ENCODE measurements at regions not wholly inside any gene's neighbourhood (a gene's known extent, or its start where the extent isn't known, plus 50 kb on each side); places are given as distances from the start of the nearest gene placed in this dataset.
"Not testable (repeated sequence)": the region's sequence is repeated elsewhere in the genome, so short reads cannot be mapped to it uniquely, and the experiment has no call there.

- Mint-ChIP-seq H3K4me1 (ENCODE audit: low read depth in 2 of 2) (no peaks in the 10 kb centered on the region), H3K27ac (no peak overlapping the region), H3K27me3 (peaks cover 5 to 34% of the 10 kb centered on the region in 2 donors), H3K36me3 (ENCODE audit: insufficient read depth) (no peaks in the 10 kb centered on the region), H3K4me3 (no peak overlapping the region), H3K9me3 (no peaks in the 10 kb centered on the region)
- no peak for DNase-seq
- ATAC-seq (replicated peaks) = no peak
Observed at GRCh38 chr10:5576780-5577624, 52.2 kb downstream of the CALML3 start.

- not testable (repeated sequence) for H3K4me3 Mint-ChIP-seq; H3K27ac Mint-ChIP-seq; H3K36me3 Mint-ChIP-seq (ENCODE audit: insufficient read depth); ATAC-seq (replicated peaks); H3K4me1 Mint-ChIP-seq (ENCODE audit: low read depth in 2 of 2); DNase-seq; H3K9me3 Mint-ChIP-seq
- H3K27me3 Mint-ChIP-seq = peaks cover 14 to 37% of the 10 kb centered on the region in 2 donors
Observed at GRCh38 chr10:5580038-5580428, 55.3 kb downstream of the CALML3 start.

GRCh38 chr10:5581670-5582566, 57.2 kb downstream of the CALML3 start:
- peaks cover 14 to 53% of the 10 kb centered on the region in 2 donors for H3K27me3 Mint-ChIP-seq
- DNase-seq (no peak), ATAC-seq (replicated peaks) (no peak)
- no peaks in the 10 kb centered on the region for H3K36me3 Mint-ChIP-seq (ENCODE audit: insufficient read depth)
- no peaks in the 10 kb centered on the region for H3K4me1 Mint-ChIP-seq (ENCODE audit: low read depth in 2 of 2)
- H3K4me3 Mint-ChIP-seq = no peak overlapping the region
- no peak overlapping the region for H3K27ac Mint-ChIP-seq
- H3K9me3 Mint-ChIP-seq = no peaks in the 10 kb centered on the region

- Mint-ChIP-seq H3K9me3 (no peaks in the 10 kb centered on the region), H3K4me3 (no peak overlapping the region), H3K36me3 (ENCODE audit: insufficient read depth) (no peaks in the 10 kb centered on the region), H3K27me3 (peaks cover 14 to 61% of the 10 kb centered on the region in 2 donors), H3K27ac (no peak overlapping the region), H3K4me1 (ENCODE audit: low read depth in 2 of 2) (no peaks in the 10 kb centered on the region)
- ATAC-seq (replicated peaks) (no peak), DNase-seq (no peak)
Observed at GRCh38 chr10:5582736-5583135, 58.0 kb downstream of the CALML3 start.

GRCh38 chr10:5583525-5584175, 58.9 kb downstream of the CALML3 start:
- H3K27ac Mint-ChIP-seq = no peak overlapping the region
- no peaks in the 10 kb centered on the region for H3K9me3 Mint-ChIP-seq
- ATAC-seq (replicated peaks) (no peak), DNase-seq (no peak)
- no peak overlapping the region for H3K4me3 Mint-ChIP-seq
- peaks cover 20 to 70% of the 10 kb centered on the region in 2 donors for H3K27me3 Mint-ChIP-seq
- no peaks in the 10 kb centered on the region for H3K4me1 Mint-ChIP-seq (ENCODE audit: low read depth in 2 of 2)
- no peaks in the 10 kb centered on the region for H3K36me3 Mint-ChIP-seq (ENCODE audit: insufficient read depth)

DNA sequence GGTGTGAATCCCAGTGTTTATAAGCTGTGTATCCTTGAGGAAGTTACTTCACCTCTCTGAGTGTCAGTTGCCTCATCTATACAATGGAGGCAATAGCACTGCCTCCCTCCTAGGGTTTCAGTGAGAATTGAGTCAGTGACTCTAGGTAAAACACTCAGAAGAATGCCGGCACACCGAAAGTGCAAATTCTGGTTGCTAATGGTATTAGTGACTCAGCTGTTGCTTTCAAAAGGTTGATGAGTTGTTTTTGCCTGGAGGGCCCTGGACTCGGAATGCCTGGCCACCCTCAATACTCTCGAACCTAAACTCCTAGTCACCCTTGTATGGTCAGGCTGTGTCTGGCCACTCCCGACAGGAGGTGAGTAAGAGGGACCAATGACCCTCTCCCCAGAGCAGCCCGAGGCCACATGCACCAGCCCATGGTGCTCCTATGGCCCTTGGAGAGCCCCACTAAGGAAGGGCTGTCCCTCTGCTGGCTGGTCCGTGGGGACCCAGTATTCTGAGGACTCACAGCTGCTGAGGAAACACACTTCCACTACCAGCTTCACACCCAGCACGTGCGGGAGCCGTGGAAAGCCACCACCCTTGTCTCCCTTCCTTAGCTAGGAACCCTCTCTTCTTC, 60.2 kb downstream of the CALML3 start:
- no peak for DNase-seq
- Mint-ChIP-seq H3K36me3 (ENCODE audit: insufficient read depth) (no peaks in the 10 kb centered on the region), H3K27me3 (peaks cover 30 to 84% of the 10 kb centered on the region in 2 donors), H3K4me1 (ENCODE audit: low read depth in 2 of 2) (no peaks in the 10 kb centered on the region), H3K4me3 (no peak overlapping the region), H3K9me3 (no peaks in the 10 kb centered on the region), H3K27ac (no peak overlapping the region)
- no peak for ATAC-seq (replicated peaks)

DNA sequence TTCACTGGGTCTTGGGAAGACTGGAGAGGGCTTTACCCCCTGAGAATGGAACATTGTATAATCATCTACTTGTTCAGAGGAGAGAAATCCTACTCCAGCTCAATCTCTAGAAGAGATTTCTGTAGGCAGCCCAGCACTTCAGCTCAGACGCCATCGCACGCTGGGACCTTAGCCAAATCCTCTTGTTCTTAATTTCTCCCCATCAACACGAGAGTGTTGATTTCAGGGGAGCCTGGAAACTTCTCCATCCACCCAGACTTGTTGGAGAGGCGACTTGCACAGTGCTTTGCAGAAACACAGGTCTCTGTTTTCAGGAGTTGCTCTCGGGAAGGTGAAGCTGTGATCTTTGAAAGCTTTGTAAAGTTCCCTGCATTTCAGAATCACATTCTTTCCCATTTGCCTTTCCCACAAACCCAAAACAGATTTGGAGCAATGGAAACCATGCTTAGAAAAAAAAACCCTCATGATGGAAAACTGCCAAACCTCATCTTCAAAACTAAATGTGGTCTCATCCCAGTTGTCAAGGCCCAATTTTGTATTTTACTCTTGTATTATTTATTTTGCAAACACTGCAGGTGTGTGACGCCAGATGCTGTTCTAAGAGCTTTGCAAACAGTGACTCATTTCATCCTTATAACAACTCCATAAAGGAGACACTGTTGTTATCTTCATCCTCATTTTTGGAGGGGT, 60.9 kb downstream of the CALML3 start:
- Mint-ChIP-seq H3K9me3 (no peaks in the 10 kb centered on the region), H3K36me3 (ENCODE audit: insufficient read depth) (no peaks in the 10 kb centered on the region), H3K27ac (no peak overlapping the region), H3K27me3 (peaks cover 31 to 89% of the 10 kb centered on the region in 2 donors), H3K4me3 (no peak overlapping the region), H3K4me1 (ENCODE audit: low read depth in 2 of 2) (no peaks in the 10 kb centered on the region)
- ATAC-seq (replicated peaks) = no peak
- DNase-seq = no peak

DNA sequence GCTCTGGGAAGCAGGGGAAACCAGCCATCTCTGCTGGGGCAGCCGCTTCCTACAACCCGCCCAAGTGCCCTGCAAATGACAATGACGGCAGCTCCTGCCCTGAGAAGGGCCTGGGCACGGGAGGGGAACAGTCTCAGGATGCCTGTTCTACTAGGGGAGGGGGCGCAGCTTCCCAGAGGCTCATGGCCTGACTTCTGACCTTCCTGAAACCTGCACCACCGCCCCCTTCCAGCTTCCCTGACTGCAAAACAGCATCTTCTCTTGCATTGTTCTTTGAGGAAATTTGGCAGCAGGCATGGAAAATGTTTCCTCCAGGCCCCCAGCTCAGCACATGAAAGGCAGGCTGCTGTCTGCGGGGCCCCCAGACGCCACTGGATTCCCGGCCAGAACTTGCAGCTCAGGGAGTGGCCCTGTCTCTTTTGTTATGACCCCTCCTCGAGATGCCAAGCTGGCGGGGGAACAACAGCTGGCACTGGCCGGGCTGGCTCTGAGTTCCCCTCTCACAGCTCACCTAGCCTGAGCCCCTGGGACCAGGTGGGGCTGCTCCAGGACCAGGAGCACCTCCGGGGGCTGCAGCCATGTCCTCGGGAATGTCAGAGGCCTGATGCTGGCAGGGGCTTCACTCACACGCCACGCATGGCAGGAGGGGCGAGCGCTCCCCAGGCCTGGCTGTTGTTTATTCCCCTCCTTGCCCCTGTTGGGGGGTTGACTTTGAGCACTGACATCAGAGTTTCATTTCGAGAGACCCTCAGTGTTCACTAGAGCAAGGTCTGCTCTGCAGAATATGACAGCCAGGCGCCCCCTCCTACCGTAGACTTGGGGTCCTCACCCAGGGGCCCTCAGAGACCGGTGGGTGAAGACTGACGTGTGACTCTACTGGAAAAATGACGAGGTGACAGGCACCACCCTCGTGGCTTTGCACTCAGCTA, 62.7 kb downstream of the CALML3 start:
- ATAC-seq (replicated peaks) = no peak
- no peak overlapping the region for H3K27ac Mint-ChIP-seq

GRCh38 chr10:5588080-5588453, 63.3 kb downstream of the CALML3 start:
- H3K27me3 Mint-ChIP-seq = peaks cover 46 to 94% of the 10 kb centered on the region in 2 donors
- no peak overlapping the region for H3K27ac Mint-ChIP-seq
- H3K36me3 Mint-ChIP-seq (ENCODE audit: insufficient read depth) = no peaks in the 10 kb centered on the region
- H3K9me3 Mint-ChIP-seq = no peaks in the 10 kb centered on the region
- no peak overlapping the region for H3K4me3 Mint-ChIP-seq
- DNase-seq = no peak
- no peaks in the 10 kb centered on the region for H3K4me1 Mint-ChIP-seq (ENCODE audit: low read depth in 2 of 2)
- no peak for ATAC-seq (replicated peaks)

More for the DNA sequence above, 62.7 kb downstream of the CALML3 start:
- Mint-ChIP-seq H3K36me3 (ENCODE audit: insufficient read depth) (no peaks in the 10 kb centered on the region), H3K4me1 (ENCODE audit: low read depth in 2 of 2) (no peaks in the 10 kb centered on the region), H3K9me3 (no peaks in the 10 kb centered on the region), H3K27me3 (peaks cover 44 to 92% of the 10 kb centered on the region in 2 donors), H3K4me3 (no peak overlapping the region)
- no peak for DNase-seq

DNA sequence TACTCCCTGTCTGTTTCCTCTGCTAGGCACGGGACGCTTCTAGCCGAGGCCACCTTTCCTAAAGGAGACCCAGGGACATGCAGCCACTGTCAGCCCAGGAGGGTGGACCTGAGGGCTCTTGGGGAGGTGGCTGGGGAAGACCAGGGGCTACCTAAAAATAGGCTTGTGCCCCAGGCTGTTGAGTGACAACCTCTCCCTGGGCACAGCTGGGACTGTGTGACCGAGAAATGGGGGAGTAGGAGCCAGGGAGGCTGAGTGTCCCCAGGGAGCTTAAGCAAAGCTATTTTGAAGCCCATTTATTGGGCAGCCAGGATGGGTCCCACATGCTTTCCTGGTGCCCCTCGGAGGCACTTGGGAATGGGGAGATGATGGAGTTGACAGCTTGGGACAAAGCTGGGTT, 63.8 kb downstream of the CALML3 start:
- DNase-seq (no peak), ATAC-seq (replicated peaks) (no peak)
- no peak overlapping the region for H3K27ac Mint-ChIP-seq
- no peaks in the 10 kb centered on the region for H3K4me1 Mint-ChIP-seq (ENCODE audit: low read depth in 2 of 2)
- H3K4me3 Mint-ChIP-seq = no peak overlapping the region
- H3K9me3 Mint-ChIP-seq = no peaks in the 10 kb centered on the region
- H3K36me3 Mint-ChIP-seq (ENCODE audit: insufficient read depth) = no peaks in the 10 kb centered on the region
- peaks cover 45 to 89% of the 10 kb centered on the region in 2 donors for H3K27me3 Mint-ChIP-seq
